Right lobe of liver (tissue), 4 donors: ENCODE measurements at regions not wholly inside any gene's neighbourhood (a gene's known extent, or its start where the extent isn't known, plus 50 kb on each side); places are given as distances from the start of the nearest gene placed in this dataset.

Experiments used
- CTCF ChIP-seq, 4 donors: fragments of 200-600 bp in 3 of 4; fragments of 450-650 bp in 1 of 4; IDR thresholded peaks; one replicate each; pipeline versions ENCODE4 v1.5.1 to v1.8.0; 2016 to 2022; ENCODE audit warnings: antibody characterized with exemption in 4 of 4, mild to moderate bottlenecking in 2 of 4
- POLR2A ChIP-seq: fragments of 450-650 bp; IDR thresholded peaks from one replicate; pipeline ENCODE4 v1.6.1; 2017; ENCODE audit warnings: antibody characterized with exemption, mild to moderate bottlenecking
- donor health status: DM: no; HTN: no; CAD: no.
- donor health status: DM: no; HTN: no; CAD: no.
- donor health status: DM: no; HTN: yes; CAD: no.

GRCh38 chr11:29616611-29617010, 400.2 kb downstream of the KCNA4 start:
- TF ChIP-seq CTCF (IDR thresholded peaks at IDR 0.05) (no peak), POLR2A (no peak)
